Testis (tissue), 2 donors: ENCODE measurements at regions not wholly inside any gene's neighbourhood (a gene's known extent, or its start where the extent isn't known, plus 50 kb on each side); places are given as distances from the start of the nearest gene placed in this dataset.

ENCODE experiments used
- DNase-seq: peaks from one replicate; pipeline ENCODE4 v3.0.0-alpha.2; 2019
- H3K27ac ChIP-seq, 2 donors: fragments of 200-600 bp; sonication (generic); one replicate each; pipeline ENCODE4 v1.5.1; 2019
- H3K27me3 ChIP-seq: fragments of 200-600 bp; sonication (generic); one replicate; pipeline ENCODE4 v1.5.1; 2019
- H3K36me3 ChIP-seq: fragments of 200-600 bp; sonication (generic); one replicate; pipeline ENCODE4 v1.5.1; 2017; ENCODE audit warnings: low read depth; ENCODE audit errors: missing control alignments
- H3K4me1 ChIP-seq: fragments of 200-600 bp; sonication (generic); one replicate; pipeline ENCODE4 v1.5.1; 2019
- H3K4me3 ChIP-seq, 2 donors: fragments of 200-600 bp; sonication (generic); one replicate each; pipeline ENCODE4 v1.5.1; 2017 to 2019
- H3K9me3 ChIP-seq: fragments of 200-600 bp; sonication (generic); one replicate; pipeline ENCODE4 v1.5.1; 2017
- CTCF ChIP-seq, 3 experiments: fragments of 450-650 bp in 2 of 3; fragments of 200-600 bp in 1 of 3; sonication (generic) in 1 of 3; IDR thresholded peaks; one replicate each; pipeline ENCODE4 v1.5.1; 2016 to 2019; ENCODE audit warnings: antibody characterized with exemption in 3 of 3, mild to moderate bottlenecking in 2 of 3, moderate library complexity in 1 of 3
- POLR2A ChIP-seq: fragments of 450-650 bp; IDR thresholded peaks from one replicate; pipeline ENCODE4 v1.6.1; 2017; ENCODE audit warnings: antibody characterized with exemption, mild to moderate bottlenecking, moderate library complexity
- WGBS, 2 donors: methylation state at CpG; one replicate each; pipeline ENCODE4 v1.1.5; 2018; 5-methylcytosine and 5-hydroxymethylcytosine counted together
- intact Hi-C: fragments of 100-400 bp; cut with DNase I; formaldehyde crosslinking; loops from one replicate; pipeline ENCODE4 v1.15.1; 2023; ENCODE audit warnings: low total_unique reads

- no peaks in the 10 kb centered on the region for H3K27me3 ChIP-seq
- H3K9me3 ChIP-seq = no peaks in the 10 kb centered on the region
- no peaks in the 10 kb centered on the region for H3K4me1 ChIP-seq
- H3K27ac ChIP-seq = no peak overlapping the region
- TF ChIP-seq POLR2A (no peak), CTCF (IDR thresholded peaks at IDR 0.05) (no peak)
- intact Hi-C loops = no loop called here
- H3K36me3 ChIP-seq = no peaks in the 10 kb centered on the region
- 44 to 54% methylated on average over 4 of the region's 4 CpGs for WGBS, 2 donors
- no peak overlapping the region for H3K4me3 ChIP-seq
- no peak for DNase-seq
Measured at GRCh38 chr13:60327511-60327910, 69.5 kb upstream of the TDRD3 start.

DNA sequence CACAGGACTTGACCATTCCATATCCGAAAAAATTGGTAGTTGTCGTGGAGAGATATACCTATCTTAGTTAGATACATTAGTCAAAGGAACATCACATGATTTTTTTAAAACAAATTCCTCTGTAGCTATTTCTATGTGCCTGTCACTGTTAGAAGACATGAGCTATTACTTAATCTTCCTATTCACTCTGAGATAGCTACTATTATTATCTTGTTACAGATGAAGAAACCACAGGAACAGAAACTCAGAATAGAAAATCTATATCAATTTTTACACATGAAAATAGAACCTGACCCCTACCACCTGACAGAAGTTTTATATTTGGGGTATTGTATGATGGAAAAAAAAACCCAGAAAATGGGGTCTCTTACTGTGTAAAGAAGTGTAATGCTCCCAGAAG is 68.9 kb upstream of the TDRD3 start:
- no peak for TF ChIP-seq CTCF (IDR thresholded peaks at IDR 0.05)
- TF ChIP-seq POLR2A = no peak
- WGBS, 2 donors = 41 to 49% methylated on average over 2 of the region's 2 CpGs
- no peak for DNase-seq
- Histone ChIP-seq H3K27me3 (no peaks in the 10 kb centered on the region), H3K27ac (no peak overlapping the region), H3K36me3 (no peaks in the 10 kb centered on the region), H3K9me3 (no peaks in the 10 kb centered on the region), H3K4me1 (no peaks in the 10 kb centered on the region), H3K4me3 (no peak overlapping the region)
- intact Hi-C loops = no loop called here

GRCh38 chr13:60329221-60329923 is 67.6 kb upstream of the TDRD3 start:
- DNase-seq = peak; percentile 43
- Histone ChIP-seq H3K27ac (no peak overlapping the region), H3K27me3 (no peaks in the 10 kb centered on the region), H3K4me3 (no peak overlapping the region), H3K9me3 (no peaks in the 10 kb centered on the region), H3K4me1 (no peaks in the 10 kb centered on the region), H3K36me3 (no peaks in the 10 kb centered on the region)
- WGBS, 2 donors = 60 to 62% methylated on average over 2 of the region's 2 CpGs
- intact Hi-C loops = no loop called here
- no peak for TF ChIP-seq POLR2A
- TF ChIP-seq CTCF (IDR thresholded peaks at IDR 0.05) = no peak

DNA sequence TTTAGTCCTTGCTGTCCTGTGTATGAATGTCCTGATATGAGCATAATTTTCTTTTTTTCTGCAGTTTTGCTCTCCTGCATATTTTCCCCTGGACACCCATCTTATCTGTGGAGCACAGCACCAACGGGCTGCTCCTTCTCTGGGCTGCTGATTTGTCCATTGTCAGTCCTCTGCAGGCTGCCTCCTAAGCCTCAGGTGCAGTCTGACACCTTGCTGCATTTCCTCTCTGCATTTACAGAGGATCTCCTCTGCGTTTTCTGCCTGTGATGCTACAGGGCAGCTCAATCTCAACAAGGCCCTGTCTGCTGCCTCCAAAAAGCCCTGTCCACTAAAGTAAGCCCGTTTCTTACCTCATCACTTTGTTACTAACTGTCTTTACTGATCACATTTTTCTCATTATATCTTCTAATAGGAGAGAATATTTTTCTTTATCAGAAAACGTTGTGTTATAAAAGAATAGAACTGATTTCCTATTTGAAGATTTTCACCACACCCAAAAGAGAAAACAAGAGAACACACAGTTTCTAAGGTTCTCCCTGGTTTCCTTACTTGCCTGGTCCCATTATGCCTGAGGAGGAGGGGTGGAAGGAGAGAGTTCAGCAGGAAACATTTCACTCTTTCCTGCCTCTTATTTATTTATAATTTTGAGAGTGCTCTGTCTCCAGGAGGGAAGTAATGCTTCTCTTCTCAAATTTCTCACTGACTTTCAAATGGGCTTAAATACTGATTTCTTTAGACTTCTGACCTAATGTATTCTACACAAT is 65.6 kb upstream of the TDRD3 start:
- H3K36me3 ChIP-seq = no peaks in the 10 kb centered on the region
- H3K4me1 ChIP-seq = no peaks in the 10 kb centered on the region
- no peak overlapping the region for H3K27ac ChIP-seq
- 61 to 62% methylated on average over 4 of the region's 4 CpGs for WGBS, 2 donors
- TF ChIP-seq POLR2A (no peak), CTCF (IDR thresholded peaks at IDR 0.05) (no peak)
- no peak overlapping the region for H3K4me3 ChIP-seq
- H3K27me3 ChIP-seq = no peaks in the 10 kb centered on the region
- H3K9me3 ChIP-seq = no peaks in the 10 kb centered on the region
- no peak for DNase-seq
- intact Hi-C loops = no loop called here
